ENCODE measurements at regions not wholly inside any gene's neighbourhood (a gene's known extent, or its start where the extent isn't known, plus 50 kb on each side); places are given as distances from the start of the nearest gene placed in this dataset.

GRCh38 chr1:194809665-194810064 is 1623.3 kb upstream of the B3GALT2 start:
- WGBS, 4 donors: 77 to 88% (median 86%) methylated on average over 1 of the region's 1 CpG
- no peak overlapping the region for H3K27ac ChIP-seq
- intact Hi-C loops (cut with DNase I): no loop called here
- no peak overlapping the region for H3K4me3 ChIP-seq
- no peak for DNase-seq
- no peaks in the 10 kb centered on the region for H3K36me3 ChIP-seq
- H3K9me3 ChIP-seq: no peaks in the 10 kb centered on the region
- H3K4me1 ChIP-seq: peaks cover 0 to 10% (median 0%) of the 10 kb centered on the region in 12 donors
- ATAC-seq: no peak
- H3K27me3 ChIP-seq: no peaks in the 10 kb centered on the region
- TF ChIP-seq POLR2A (IDR thresholded peaks at IDR 0.05) (no peak), CTCF (IDR thresholded peaks at IDR 0.05) (no peak)

- no peak for DNase-seq
- Histone ChIP-seq H3K27me3 (no peaks in the 10 kb centered on the region), H3K9me3 (no peaks in the 10 kb centered on the region), H3K4me1 (peaks cover 0 to 10% (median 0%) of the 10 kb centered on the region in 12 donors), H3K4me3 (no peak overlapping the region), H3K27ac (no peak overlapping the region), H3K36me3 (no peaks in the 10 kb centered on the region)
- TF ChIP-seq POLR2A (IDR thresholded peaks at IDR 0.05) (no peak), CTCF (IDR thresholded peaks at IDR 0.05) (no peak)
- 40 to 60% (median 49%) methylated on average over 3 of the region's 3 CpGs for WGBS, 4 donors
- intact Hi-C loops (cut with DNase I): no loop called here
- no peak for ATAC-seq
Observed at GRCh38 chr1:194809215-194809614, 1622.8 kb upstream of the B3GALT2 start.

- Histone ChIP-seq H3K4me3 (no peak overlapping the region), H3K36me3 (no peaks in the 10 kb centered on the region), H3K4me1 (peaks cover 0 to 10% (median 0%) of the 10 kb centered on the region in 12 donors), H3K9me3 (no peaks in the 10 kb centered on the region), H3K27ac (no peak overlapping the region), H3K27me3 (no peaks in the 10 kb centered on the region)
- WGBS, 4 donors: 30 to 88% (median 74%) methylated on average over 1 of the region's 1 CpG
- ATAC-seq: no peak
- no peak for TF ChIP-seq CTCF (IDR thresholded peaks at IDR 0.05)
- TF ChIP-seq POLR2A (IDR thresholded peaks at IDR 0.05): no peak
- intact Hi-C loops (cut with DNase I): no loop called here
- no peak for DNase-seq
Observed at GRCh38 chr1:194807530-194808220, 1621.3 kb upstream of the B3GALT2 start.

GRCh38 chr1:194802572-194802971 is 1616.2 kb upstream of the B3GALT2 start:
- Histone ChIP-seq H3K27me3 (no peaks in the 10 kb centered on the region), H3K4me1 (no peaks in the 10 kb centered on the region), H3K4me3 (no peak overlapping the region), H3K9me3 (no peaks in the 10 kb centered on the region), H3K36me3 (no peaks in the 10 kb centered on the region), H3K27ac (no peak overlapping the region)
- 64 to 74% (median 67%) methylated on average over 3 of the region's 3 CpGs for WGBS, 4 donors
- intact Hi-C loops (cut with DNase I): no loop called here
- TF ChIP-seq CTCF (IDR thresholded peaks at IDR 0.05) (no peak), POLR2A (IDR thresholded peaks at IDR 0.05) (no peak)
- DNase-seq (no peak), ATAC-seq (no peak)

Data from heart left ventricle (tissue), 16 donors.